Retinal pigment epithelial cell (primary cell): ENCODE measurements at regions not wholly inside any gene's neighbourhood (a gene's known extent, or its start where the extent isn't known, plus 50 kb on each side); places are given as distances from the start of the nearest gene placed in this dataset.

Source experiments
- DNase-seq: peaks from one replicate; pipeline ENCODE4 v3.0.0-alpha.2; 2010; ENCODE audit warnings: low read depth
- H3K4me3 ChIP-seq: 2 replicates; pipeline ENCODE4 v1.5.1; 2011; ENCODE audit warnings: mild to moderate bottlenecking, low read length, control low read depth, moderate library complexity
- CTCF ChIP-seq: conservative IDR thresholded peaks from 2 replicates; pipeline ENCODE4 v1.5.1; 2011; ENCODE audit warnings: low read depth, low read length, control low read depth, inconsistent platforms

DNA sequence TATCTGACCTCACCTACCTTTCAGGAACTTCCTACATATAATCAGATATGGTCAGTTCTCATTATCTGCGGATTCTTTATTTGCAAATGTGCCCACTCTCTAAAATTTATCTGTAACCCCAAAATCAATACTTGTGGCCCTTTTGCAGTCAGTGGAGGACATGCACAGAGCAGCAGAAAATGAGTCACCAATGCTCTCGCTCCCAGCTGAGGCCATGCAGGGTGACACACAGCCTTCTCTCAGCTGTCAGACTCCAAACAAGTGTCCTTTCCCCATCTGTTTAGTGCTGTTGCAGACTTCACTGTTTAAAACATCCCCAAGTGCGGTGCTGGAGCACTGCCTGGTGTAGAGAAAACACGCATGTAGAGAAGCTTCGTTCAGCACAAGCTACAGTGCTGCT is 171.9 kb upstream of the SALL3 start:
- DNase-seq = no peak
- H3K4me3 ChIP-seq = no peak overlapping the region
- TF ChIP-seq CTCF = no peak

DNA sequence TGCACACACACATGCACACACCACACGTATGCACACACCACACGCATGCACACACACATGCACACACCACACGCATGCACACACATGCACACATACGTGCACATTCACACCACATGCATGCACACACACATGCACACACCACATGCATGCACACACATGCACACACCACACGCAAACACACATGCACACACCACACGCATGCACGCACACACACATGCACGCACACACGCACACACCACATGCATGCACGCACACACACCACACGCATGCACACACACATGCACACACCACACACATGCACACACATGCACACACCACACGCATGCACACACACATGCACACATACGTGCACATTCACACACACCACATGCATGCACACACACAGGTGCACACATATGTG is 169.8 kb upstream of the SALL3 start:
- no peak overlapping the region for H3K4me3 ChIP-seq
- TF ChIP-seq CTCF = no peak
- DNase-seq = no peak

DNA sequence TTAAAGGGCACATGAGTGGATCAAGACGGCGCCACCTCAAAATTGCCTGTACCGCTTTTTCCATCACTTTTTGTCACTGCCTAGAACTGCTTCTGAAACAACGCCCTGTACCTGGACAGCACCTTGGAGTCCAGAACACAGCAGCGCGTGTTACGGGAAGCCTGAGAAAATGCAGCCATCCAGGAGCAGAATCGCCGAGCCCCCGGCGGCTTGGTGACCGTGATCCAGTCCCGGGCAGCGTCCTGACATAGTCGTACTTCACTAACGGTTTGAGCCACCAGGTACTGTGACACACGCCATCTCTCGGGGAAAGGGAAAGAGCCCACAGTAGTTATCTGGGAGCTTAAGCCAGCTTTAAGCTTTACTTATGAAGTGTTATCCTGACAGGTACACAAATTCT is 168.9 kb upstream of the SALL3 start:
- no peak for TF ChIP-seq CTCF
- no peak for DNase-seq

GRCh38 chr18:78812067-78812466 is 167.6 kb upstream of the SALL3 start:
- DNase-seq = no peak
- no peak overlapping the region for H3K4me3 ChIP-seq

More for the DNA sequence above, 168.9 kb upstream of the SALL3 start:
- no peak overlapping the region for H3K4me3 ChIP-seq

DNA sequence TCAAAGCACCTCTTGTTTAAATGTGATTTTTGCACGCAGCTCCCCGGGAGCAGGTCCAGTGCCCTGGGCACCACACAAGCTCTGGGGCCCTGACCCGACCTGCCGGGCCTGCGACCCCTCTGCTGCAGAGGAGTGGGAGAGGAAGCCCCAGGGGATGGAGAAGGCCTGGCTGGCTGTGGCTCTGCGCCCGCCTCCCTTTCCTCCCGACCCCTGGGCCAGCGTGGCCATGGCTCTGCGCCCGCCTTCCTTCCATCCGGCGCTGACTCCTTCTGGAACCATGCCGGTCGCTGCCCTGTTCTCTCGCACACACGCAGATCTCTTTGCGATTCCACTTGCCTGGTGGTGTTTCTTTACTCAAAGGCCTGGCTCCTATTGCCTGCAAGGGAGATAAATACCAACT is 166.5 kb upstream of the SALL3 start:
- no peak for TF ChIP-seq CTCF
- no peak for DNase-seq
- no peak overlapping the region for H3K4me3 ChIP-seq

More at GRCh38 chr18:78812067-78812466, 167.6 kb upstream of the SALL3 start:
- no peak for TF ChIP-seq CTCF

- no peak for TF ChIP-seq CTCF
- DNase-seq = no peak
- H3K4me3 ChIP-seq = no peak overlapping the region
These were observed 165.5 kb upstream of the SALL3 start for GRCh38 chr18:78813936-78814710.

- TF ChIP-seq CTCF = no peak
- no peak overlapping the region for H3K4me3 ChIP-seq
- DNase-seq = no peak
These were observed 164.9 kb upstream of the SALL3 start for GRCh38 chr18:78814766-78815165.
